LoVo (cell line): ENCODE measurements at regions not wholly inside any gene's neighbourhood (a gene's known extent, or its start where the extent isn't known, plus 50 kb on each side); places are given as distances from the start of the nearest gene placed in this dataset.
"Not testable (repeated sequence)": the region's sequence is repeated elsewhere in the genome, so short reads cannot be mapped to it uniquely, and the experiment has no call there.

ENCODE experiments used
- DNase-seq: peaks from one replicate; pipeline ENCODE4 v3.0.0-alpha.2; 2016; ENCODE audit warnings: low spot score

DNA sequence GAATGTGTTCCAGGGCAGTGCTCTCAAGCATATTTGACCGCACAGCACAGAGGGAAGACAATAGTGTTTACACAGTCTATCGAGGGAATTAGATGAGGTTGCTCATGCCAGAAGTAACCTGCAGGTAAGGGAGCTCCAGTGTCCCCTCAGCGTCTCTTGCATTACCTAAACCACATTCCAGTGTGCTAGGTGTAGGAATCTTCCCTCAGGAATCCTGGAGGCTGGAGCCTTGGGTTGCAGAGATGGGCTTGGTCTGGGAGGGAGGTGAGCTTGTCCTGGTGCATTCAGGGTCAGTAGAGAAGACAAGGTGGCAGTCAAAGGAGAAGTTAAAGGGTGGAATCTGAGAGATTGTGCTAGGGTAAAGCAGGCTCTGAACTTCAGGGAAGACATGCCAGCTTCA is 56.3 kb downstream of the SOX14 start:
- no peak for DNase-seq

DNA sequence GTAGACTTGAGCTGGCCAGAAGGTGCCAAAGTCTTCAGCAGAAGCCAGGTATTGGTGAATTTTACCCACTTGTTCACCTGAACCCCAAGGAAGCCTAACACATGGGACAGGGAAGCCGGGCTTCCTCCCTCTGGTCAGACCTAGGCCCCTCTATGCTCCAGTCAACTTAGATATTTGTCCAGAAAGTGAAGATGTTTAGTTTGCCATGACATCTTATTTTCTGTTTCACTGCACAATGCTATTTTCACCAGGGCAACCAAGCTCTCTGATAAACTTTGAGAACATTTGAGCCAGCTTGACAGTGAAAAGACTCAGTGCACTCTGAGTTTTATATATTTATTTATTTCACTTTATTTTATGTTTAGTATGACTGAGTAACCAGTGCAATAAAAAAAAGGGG is 71.0 kb downstream of the SOX14 start:
- no peak for DNase-seq

DNA sequence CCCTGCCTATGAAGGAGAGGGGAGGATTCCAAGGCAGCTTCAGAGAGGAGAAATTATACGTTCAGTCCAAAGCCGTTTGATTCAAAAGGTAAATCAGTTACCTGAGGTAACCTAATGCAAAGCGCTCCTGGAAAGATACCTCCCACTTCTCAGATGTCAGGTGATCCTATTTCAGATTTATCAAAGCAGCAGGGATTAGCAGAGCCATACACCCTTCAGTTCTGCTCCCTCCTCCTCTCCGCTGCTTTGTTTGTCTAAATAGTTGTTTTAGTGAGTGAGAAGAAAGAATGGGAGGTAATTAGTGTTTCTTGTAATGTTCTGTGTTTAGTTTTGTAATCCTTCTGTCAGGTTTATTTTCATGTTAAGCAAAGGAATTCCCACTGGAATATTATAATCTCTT is 81.1 kb downstream of the SOX14 start:
- no peak for DNase-seq

- DNase-seq: no peak
These were observed 81.6 kb downstream of the SOX14 start for GRCh38 chr3:137845666-137846065.

- DNase-seq: no peak
These were observed 88.3 kb downstream of the SOX14 start for GRCh38 chr3:137852391-137852830.

- DNase-seq: no peak
These were observed 90.6 kb downstream of the SOX14 start for GRCh38 chr3:137854533-137855261.

DNA sequence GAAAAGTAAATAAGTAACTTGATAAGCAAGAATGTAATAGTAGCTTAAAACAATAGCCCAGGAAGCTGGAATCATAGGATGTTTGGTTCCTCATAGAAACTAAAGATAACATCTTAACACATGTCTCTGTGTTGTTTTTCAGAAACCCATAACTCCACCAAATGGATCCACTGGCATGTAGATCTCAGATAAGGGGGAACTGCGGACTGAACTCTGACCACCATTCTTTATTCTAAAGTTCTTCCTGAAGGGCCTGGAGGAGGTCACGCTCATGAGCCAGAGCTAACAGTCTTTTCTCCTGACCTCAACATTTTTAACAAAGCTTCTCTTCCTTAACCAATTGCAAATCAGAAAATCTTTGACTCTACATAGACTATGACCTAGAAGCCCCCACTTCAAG is 101.9 kb downstream of the SOX14 start:
- DNase-seq: no peak

GRCh38 chr3:137866933-137867332 is 102.8 kb downstream of the SOX14 start:
- no peak for DNase-seq

DNA sequence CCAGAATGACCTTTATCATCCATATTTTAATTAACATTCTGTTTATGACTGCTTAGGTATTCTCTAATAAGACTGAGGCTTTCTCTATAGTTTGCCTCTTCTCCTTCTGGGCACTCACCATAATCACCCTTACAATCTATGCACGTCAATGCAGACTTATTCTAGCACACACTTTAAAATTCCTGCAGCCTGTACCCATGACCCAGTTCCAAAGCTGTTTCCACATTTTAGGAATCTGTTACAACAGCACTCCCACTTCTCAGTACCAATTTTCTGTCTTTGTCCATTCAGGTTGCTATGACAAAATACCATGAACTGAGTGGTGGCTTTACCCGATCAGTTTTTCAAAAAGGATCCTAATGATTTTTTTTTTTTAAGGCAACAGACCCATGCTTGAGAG is 103.5 kb downstream of the SOX14 start:
- no peak for DNase-seq

DNA sequence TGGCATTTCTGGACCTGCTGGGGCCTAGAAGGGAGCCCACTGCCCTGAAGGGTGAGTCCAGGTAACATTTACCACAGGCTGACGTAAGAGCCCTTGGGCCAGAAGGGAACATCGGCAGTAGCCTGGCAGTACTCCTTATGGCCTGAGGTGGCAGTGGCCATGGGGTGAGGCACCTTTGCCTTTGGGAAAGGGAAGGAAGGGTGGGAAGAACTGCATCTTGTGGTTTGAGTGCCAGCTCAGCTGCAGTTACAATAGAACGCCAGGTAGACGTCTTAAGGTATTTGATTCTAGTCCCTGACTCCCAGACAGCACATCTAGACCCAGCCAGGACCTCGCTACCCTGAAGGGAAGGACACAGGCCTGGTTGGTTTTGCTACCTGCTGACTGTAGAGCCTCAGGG is 104.9 kb downstream of the SOX14 start:
- no peak for DNase-seq

GRCh38 chr3:137872589-137872988 is 108.5 kb downstream of the SOX14 start:
- not testable (repeated sequence) for DNase-seq

GRCh38 chr3:137896842-137897241 is 113.1 kb upstream of the CLDN18 start:
- not testable (repeated sequence) for DNase-seq

- no peak for DNase-seq
These were observed 102.8 kb upstream of the CLDN18 start for GRCh38 chr3:137906985-137907649.

GRCh38 chr3:137924628-137925027 is 85.3 kb upstream of the CLDN18 start:
- DNase-seq: no peak

- no peak for DNase-seq
These were observed 84.9 kb upstream of the CLDN18 start for GRCh38 chr3:137925080-137925479.

- no peak for DNase-seq
These were observed 83.0 kb upstream of the CLDN18 start for GRCh38 chr3:137926991-137927390.

DNA sequence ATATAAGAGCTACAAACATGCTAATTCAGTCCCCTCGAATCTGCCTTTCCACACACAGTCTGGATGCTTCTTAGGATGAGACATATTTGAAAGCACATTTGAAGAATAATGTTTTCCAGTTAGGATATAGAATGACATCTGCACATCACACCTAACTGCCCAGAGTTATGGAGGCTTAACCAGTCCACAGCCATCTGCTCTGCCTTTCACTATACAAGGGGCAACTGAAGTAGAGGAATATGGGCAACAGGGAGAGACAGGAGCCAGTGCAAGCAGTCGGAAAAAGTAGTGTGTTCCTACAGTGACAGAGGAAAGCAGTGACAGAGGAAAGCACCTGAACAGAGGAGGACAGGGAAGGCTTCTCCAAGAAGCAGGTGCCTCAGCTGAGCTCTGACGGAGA is 79.0 kb upstream of the CLDN18 start:
- DNase-seq: no peak

GRCh38 chr3:137938876-137939275 is 71.1 kb upstream of the CLDN18 start:
- no peak for DNase-seq

DNA sequence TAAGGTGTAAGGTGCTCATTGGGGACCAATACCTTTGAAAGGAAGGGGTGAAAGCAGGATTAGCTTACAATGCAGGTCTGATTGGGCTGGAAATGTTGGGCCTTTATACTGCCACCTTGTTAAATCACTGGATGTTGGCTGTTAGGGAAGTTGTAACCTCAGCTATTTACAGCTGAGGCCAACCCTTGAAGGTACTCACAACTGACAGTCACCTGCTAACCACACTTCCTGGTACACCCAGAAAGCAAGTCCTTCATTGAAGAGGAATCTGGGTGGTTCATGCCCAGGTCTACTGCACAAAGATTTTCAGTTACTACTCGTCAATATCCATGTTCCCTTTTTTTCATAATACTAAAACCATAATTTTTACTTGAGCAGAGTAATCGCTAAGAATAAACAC is 65.4 kb upstream of the CLDN18 start:
- no peak for DNase-seq

- DNase-seq: peak; percentile 72
These were observed 63.5 kb upstream of the CLDN18 start for GRCh38 chr3:137946356-137946973.

GRCh38 chr3:137947117-137947516 is 62.8 kb upstream of the CLDN18 start:
- no peak for DNase-seq

- DNase-seq: no peak
These were observed 61.4 kb upstream of the CLDN18 start for GRCh38 chr3:137948400-137949072.

GRCh38 chr3:137958636-137959035 is 51.3 kb upstream of the CLDN18 start:
- no peak for DNase-seq
